KMS-11 (cell line): ENCODE measurements at regions not wholly inside any gene's neighbourhood (a gene's known extent, or its start where the extent isn't known, plus 50 kb on each side); places are given as distances from the start of the nearest gene placed in this dataset.

ENCODE experiments used
- H2AFZ ChIP-seq: fragments of 200-600 bp; sonication (generic); 2 replicates; pipeline ENCODE4 v1.6.1; 2016; ENCODE audit warnings: antibody characterized with exemption, mixed run types, low read depth
- H3K27ac ChIP-seq: fragments of 200-600 bp; sonication (generic); 2 replicates; pipeline ENCODE4 v1.6.1; 2016; ENCODE audit warnings: mild to moderate bottlenecking, mixed run types
- H3K27me3 ChIP-seq: fragments of 200-600 bp; sonication (generic); 2 replicates; pipeline ENCODE4 v1.6.1; 2017; ENCODE audit warnings: mild to moderate bottlenecking, low read depth, mixed run types, moderate library complexity; ENCODE audit not compliant: insufficient read depth
- H3K36me3 ChIP-seq: fragments of 200-600 bp; sonication (generic); 2 replicates; pipeline ENCODE4 v1.6.1; 2017; ENCODE audit warnings: mild to moderate bottlenecking, mixed run types; ENCODE audit not compliant: insufficient read depth
- H3K4me1 ChIP-seq: fragments of 200-600 bp; sonication (generic); 2 replicates; pipeline ENCODE4 v1.6.1; 2016; ENCODE audit warnings: mild to moderate bottlenecking, low read depth, mixed run types; ENCODE audit not compliant: poor library complexity, severe bottlenecking
- H3K4me2 ChIP-seq: fragments of 200-600 bp; sonication (generic); 2 replicates; pipeline ENCODE4 v1.7.0; 2016; ENCODE audit warnings: mild to moderate bottlenecking, mixed run types
- H3K4me3 ChIP-seq: fragments of 200-600 bp; sonication (generic); IDR thresholded peaks from 2 replicates; pipeline ENCODE4 v1.6.1; 2017; ENCODE audit warnings: low read depth, low read length, mixed read lengths; ENCODE audit not compliant: insufficient read depth
- H3K79me2 ChIP-seq: fragments of 200-600 bp; sonication (generic); 2 replicates; pipeline ENCODE4 v1.6.1; 2016; ENCODE audit warnings: low read depth, mixed run types; ENCODE audit not compliant: insufficient read depth
- H3K9ac ChIP-seq: fragments of 200-600 bp; sonication (generic); 2 replicates; pipeline ENCODE4 v1.6.1; 2016; ENCODE audit warnings: mild to moderate bottlenecking, mixed run types
- H4K20me1 ChIP-seq: fragments of 200-600 bp; sonication (generic); 2 replicates; pipeline ENCODE4 v1.6.1; 2016; ENCODE audit warnings: mild to moderate bottlenecking, mixed run types; ENCODE audit not compliant: insufficient read depth
- CTCF ChIP-seq: fragments of 200-600 bp; sonication (generic); conservative IDR thresholded peaks from 2 replicates; pipeline ENCODE4 v1.6.1; 2017; ENCODE audit warnings: low read depth, mild to moderate bottlenecking, antibody characterized with exemption, low read length, moderate library complexity, mixed read lengths

GRCh38 chr5:164966611-164967010 lies 1461.2 kb downstream of the MAT2B start:
- TF ChIP-seq CTCF: no peak
- Histone ChIP-seq H3K4me3 (no peak overlapping the region), H2AFZ (no peak overlapping the region), H4K20me1 (no peaks in the 10 kb centered on the region), H3K36me3 (no peaks in the 10 kb centered on the region), H3K4me1 (no peaks in the 10 kb centered on the region), H3K79me2 (no peaks in the 10 kb centered on the region), H3K9ac (no peak overlapping the region), H3K27me3 (no peaks in the 10 kb centered on the region), H3K4me2 (no peak overlapping the region), H3K27ac (no peak overlapping the region)

- no peak for TF ChIP-seq CTCF
- Histone ChIP-seq H4K20me1 (no peaks in the 10 kb centered on the region), H3K27me3 (no peaks in the 10 kb centered on the region), H3K9ac (no peak overlapping the region), H3K4me3 (no peak overlapping the region), H3K36me3 (no peaks in the 10 kb centered on the region), H3K27ac (no peak overlapping the region), H3K4me1 (no peaks in the 10 kb centered on the region), H2AFZ (no peak overlapping the region), H3K4me2 (no peak overlapping the region), H3K79me2 (no peaks in the 10 kb centered on the region)
Observed at GRCh38 chr5:164967354-164967753, 1461.9 kb downstream of the MAT2B start.

- H3K79me2 ChIP-seq: no peaks in the 10 kb centered on the region
- H3K4me3 ChIP-seq: no peak overlapping the region
- no peaks in the 10 kb centered on the region for H3K27me3 ChIP-seq
- H2AFZ ChIP-seq: no peak overlapping the region
- no peak overlapping the region for H3K27ac ChIP-seq
- H3K4me2 ChIP-seq: no peak overlapping the region
- H3K4me1 ChIP-seq: no peaks in the 10 kb centered on the region
- H4K20me1 ChIP-seq: no peaks in the 10 kb centered on the region
- no peak for TF ChIP-seq CTCF
- H3K36me3 ChIP-seq: no peaks in the 10 kb centered on the region
- H3K9ac ChIP-seq: no peak overlapping the region
Observed at GRCh38 chr5:164972973-164973372, 1467.6 kb downstream of the MAT2B start.

- H3K4me3 ChIP-seq: no peak overlapping the region
- no peak overlapping the region for H2AFZ ChIP-seq
- no peak overlapping the region for H3K27ac ChIP-seq
- no peaks in the 10 kb centered on the region for H3K36me3 ChIP-seq
- no peak overlapping the region for H3K9ac ChIP-seq
- TF ChIP-seq CTCF: no peak
- no peaks in the 10 kb centered on the region for H3K4me1 ChIP-seq
- no peaks in the 10 kb centered on the region for H3K79me2 ChIP-seq
- no peak overlapping the region for H3K4me2 ChIP-seq
- no peaks in the 10 kb centered on the region for H3K27me3 ChIP-seq
- H4K20me1 ChIP-seq: no peaks in the 10 kb centered on the region
Observed at GRCh38 chr5:164975986-164976385, 1470.6 kb downstream of the MAT2B start.

- Histone ChIP-seq H3K36me3 (no peaks in the 10 kb centered on the region), H3K79me2 (no peaks in the 10 kb centered on the region), H3K27me3 (no peaks in the 10 kb centered on the region), H2AFZ (no peak overlapping the region), H3K4me2 (no peak overlapping the region), H3K4me1 (no peaks in the 10 kb centered on the region), H3K4me3 (no peak overlapping the region), H3K27ac (no peak overlapping the region), H4K20me1 (no peaks in the 10 kb centered on the region), H3K9ac (no peak overlapping the region)
- no peak for TF ChIP-seq CTCF
Observed at GRCh38 chr5:164980480-164980879, 1475.1 kb downstream of the MAT2B start.
